GM12865 (cell line): ENCODE measurements at regions not wholly inside any gene's neighbourhood (a gene's known extent, or its start where the extent isn't known, plus 50 kb on each side); places are given as distances from the start of the nearest gene placed in this dataset.

Experiments used
- DNase-seq: peaks from one replicate; pipeline ENCODE4 v3.0.0; 2010; ENCODE audit warnings: low read depth
- H3K4me3 ChIP-seq: 2 replicates; pipeline ENCODE4 v1.5.1; 2011; ENCODE audit warnings: mild to moderate bottlenecking, low read depth, low read length, control low read depth
- TF ChIP-seq, protein P1 (sequence below): IDR thresholded peaks from 2 replicates; pipeline ENCODE4 v1.5.1; 2011; ENCODE audit warnings: low read length, control low read depth, low read depth, inconsistent platforms; ENCODE audit not compliant: insufficient read depth; ENCODE audit errors: missing control alignments

DNA sequence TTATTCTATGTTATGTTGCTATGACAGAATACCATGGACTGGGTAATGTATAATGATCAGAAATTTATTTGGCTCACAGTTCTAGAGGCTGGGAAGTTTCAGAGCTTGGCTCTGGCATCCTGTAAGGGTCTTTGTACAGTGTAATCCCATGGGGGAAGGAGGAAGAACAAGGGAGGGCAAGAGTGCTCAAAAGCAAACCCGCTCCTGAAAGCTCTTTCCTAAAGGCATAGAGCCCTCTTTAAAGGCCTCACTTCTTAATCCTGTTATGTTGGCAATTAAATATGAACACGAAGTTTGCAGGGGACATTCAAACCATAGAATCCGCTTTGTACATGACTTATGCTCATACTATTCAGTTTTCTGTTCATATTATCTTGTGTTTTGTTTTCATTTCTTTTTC lies 191.3 kb upstream of the CTSO start:
- H3K4me3 ChIP-seq: no peak overlapping the region
- DNase-seq: no peak
- TF ChIP-seq, protein P1, sequence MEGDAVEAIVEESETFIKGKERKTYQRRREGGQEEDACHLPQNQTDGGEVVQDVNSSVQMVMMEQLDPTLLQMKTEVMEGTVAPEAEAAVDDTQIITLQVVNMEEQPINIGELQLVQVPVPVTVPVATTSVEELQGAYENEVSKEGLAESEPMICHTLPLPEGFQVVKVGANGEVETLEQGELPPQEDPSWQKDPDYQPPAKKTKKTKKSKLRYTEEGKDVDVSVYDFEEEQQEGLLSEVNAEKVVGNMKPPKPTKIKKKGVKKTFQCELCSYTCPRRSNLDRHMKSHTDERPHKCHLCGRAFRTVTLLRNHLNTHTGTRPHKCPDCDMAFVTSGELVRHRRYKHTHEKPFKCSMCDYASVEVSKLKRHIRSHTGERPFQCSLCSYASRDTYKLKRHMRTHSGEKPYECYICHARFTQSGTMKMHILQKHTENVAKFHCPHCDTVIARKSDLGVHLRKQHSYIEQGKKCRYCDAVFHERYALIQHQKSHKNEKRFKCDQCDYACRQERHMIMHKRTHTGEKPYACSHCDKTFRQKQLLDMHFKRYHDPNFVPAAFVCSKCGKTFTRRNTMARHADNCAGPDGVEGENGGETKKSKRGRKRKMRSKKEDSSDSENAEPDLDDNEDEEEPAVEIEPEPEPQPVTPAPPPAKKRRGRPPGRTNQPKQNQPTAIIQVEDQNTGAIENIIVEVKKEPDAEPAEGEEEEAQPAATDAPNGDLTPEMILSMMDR: no peak

GRCh38 chr4:156138781-156139280 lies 185.2 kb upstream of the CTSO start:
- TF ChIP-seq, protein P1: no peak
- DNase-seq: no peak
- no peak overlapping the region for H3K4me3 ChIP-seq

DNA sequence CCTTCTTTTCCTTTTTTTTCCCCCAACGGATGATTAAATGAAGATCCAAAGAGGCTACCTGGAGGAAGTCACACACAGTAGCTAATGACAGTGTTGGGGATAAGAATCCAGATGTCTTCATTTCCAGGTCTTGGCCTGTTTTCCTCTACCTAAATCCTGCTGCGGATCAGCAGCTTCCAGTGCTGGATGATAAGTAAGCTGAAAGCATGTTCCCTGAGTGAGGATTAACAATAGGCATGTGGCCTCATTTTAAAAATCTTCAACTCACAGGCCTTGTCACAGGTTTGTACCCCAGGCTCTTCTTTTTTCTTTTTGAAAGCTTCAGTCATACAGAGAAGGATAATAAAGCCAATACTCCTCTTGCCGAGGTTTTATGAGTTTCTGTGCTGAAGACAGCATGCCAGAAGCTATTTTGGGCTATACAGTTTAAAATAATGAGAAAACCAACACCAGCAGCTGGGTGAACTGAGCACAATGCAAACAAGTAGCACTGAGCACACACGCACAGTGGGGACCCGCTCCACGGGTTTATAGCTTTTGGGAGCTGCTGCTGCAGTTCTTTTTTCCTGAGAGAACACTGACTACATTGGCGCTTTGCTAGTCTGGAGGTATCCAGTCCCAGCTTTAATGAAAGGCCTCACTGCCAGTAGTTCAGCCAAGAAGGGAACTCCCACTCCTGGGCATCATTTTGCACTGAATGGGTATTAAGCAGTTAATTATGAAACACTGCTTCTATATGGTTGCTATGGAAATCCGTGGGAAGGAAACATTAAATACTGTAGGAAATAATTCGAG lies 184.2 kb upstream of the CTSO start:
- TF ChIP-seq, protein P1: no peak
- H3K4me3 ChIP-seq: no peak overlapping the region
- no peak for DNase-seq

DNA sequence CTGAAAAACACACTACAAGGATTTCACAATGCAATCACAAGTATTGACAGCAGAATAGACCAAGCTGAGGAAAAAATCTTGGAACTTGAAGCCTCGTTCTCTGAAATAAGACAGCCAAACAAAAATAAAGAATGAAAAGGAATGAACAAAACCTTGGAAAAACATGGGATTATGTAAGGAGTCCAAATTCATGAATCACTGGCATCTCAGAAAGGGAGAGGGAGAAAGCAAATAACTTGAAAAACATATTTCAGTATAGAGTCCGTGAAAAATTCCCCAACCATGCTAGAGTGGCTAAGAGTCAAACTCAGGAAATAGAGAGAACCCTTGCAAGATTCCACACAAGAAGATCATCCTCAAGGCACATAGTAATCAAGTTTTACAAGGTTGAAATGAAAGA lies 178.5 kb upstream of the CTSO start:
- DNase-seq: no peak
- no peak overlapping the region for H3K4me3 ChIP-seq
- TF ChIP-seq, protein P1: no peak

DNA sequence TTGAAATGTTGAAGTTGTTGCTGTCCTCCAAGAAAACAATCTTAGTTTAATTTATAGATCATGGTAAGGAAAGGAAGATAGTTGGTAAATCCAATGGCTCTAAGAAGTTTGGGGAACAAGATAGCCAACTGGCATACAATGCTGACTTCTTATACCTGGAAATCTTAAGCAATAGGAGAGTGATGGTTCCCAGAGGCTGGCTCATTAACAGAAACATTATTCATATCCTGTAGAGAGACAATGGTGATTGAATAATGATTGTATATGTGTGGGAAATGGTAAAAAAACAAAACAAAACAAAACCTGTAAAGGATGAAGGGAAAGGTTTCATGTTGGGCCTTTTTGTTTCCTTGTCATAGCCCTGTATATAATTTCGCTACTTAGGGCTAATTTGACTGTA lies 174.9 kb upstream of the CTSO start:
- TF ChIP-seq, protein P1: no peak
- DNase-seq: no peak

DNA sequence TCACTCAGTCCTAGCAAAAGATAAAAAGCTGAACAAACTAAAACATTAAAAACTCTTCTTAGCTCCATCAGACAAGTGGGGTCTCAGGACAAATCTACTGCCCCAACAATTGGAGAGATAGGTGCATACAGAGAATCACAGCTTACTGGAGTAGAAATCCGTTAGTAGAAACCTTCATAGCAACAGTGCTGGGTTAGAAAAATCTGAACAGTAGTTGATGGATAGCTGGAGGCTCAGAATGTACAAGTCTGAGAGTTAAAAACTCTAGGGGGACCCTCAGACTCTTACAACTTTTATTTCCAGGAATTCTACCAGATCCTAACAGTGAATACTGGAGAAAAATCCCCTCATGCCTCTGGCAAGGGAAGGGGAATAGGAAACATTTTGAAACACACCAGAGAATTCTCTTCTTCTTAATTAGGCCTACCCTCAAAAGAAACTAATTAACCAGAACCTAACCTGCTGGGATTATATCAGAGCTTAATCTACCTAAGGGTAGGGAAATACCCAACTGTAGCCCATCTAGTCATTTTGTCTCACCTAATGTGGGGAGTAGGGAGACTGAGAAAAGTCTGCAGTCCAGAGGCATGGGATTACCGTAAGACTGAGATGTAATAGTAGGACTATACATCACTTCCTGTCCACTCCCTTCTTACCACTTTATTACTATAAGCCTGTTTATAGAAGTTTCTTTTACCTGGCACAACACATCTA lies 165.0 kb upstream of the CTSO start:
- TF ChIP-seq, protein P1: no peak
- DNase-seq: no peak
- no peak overlapping the region for H3K4me3 ChIP-seq

More for the DNA sequence above, 174.9 kb upstream of the CTSO start:
- H3K4me3 ChIP-seq: no peak overlapping the region

GRCh38 chr4:156117743-156118142 lies 164.1 kb upstream of the CTSO start:
- TF ChIP-seq, protein P1: no peak
- DNase-seq: no peak
- H3K4me3 ChIP-seq: no peak overlapping the region
